GM18508 (cell line): ENCODE measurements at regions not wholly inside any gene's neighbourhood (a gene's known extent, or its start where the extent isn't known, plus 50 kb on each side); places are given as distances from the start of the nearest gene placed in this dataset.
"Not testable (repeated sequence)": the region's sequence is repeated elsewhere in the genome, so short reads cannot be mapped to it uniquely, and the experiment has no call there.

ENCODE experiments used
- ATAC-seq: cut with Tn5 transposase; IDR thresholded peaks from one replicate; pipeline ENCODE4 v1.9.1; 2021; ENCODE audit warnings: moderate number of reproducible peaks; ENCODE audit not compliant: insufficient read depth, unreplicated experiment

DNA sequence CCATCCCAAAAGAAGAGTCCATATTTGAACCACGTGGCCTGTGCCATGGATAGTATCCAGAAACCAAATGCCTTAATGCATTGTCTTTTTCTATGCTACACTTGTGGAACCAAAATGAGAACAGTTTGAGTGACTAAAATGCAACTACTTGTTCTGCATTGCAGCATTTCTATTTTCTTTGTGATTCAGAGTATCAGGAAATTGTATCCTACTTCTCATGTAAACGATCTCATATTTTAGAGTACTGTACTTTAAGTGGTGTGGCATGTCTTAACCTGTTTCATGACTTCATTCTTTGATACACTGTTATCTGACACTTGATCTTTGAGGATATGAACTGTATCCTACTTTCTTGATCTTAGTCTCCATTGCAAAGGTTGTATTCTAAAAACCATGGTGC lies 167.2 kb upstream of the WDR1 start:
- no peak for ATAC-seq

GRCh38 chr4:10281996-10282395 lies 165.4 kb upstream of the WDR1 start:
- ATAC-seq = no peak

DNA sequence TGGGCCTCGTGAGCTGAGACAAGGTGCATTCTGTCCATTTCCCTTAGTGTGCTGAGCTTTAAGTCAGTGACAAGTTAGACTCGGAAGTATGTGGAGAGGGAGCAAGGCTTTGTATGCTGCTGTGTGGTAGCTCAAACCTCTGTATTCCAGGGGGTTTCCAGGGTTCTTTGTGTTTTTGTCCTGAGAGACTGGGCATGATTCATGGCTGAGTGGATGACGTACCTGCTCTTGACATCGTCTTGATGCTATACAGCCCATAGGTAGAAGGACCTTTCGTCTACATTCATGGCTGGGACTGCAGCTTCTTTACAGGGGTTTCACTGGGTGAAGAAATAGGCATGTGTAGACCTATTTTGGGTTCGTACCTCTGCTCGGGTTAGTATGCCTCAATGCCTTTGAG lies 162.7 kb upstream of the WDR1 start:
- ATAC-seq = no peak

DNA sequence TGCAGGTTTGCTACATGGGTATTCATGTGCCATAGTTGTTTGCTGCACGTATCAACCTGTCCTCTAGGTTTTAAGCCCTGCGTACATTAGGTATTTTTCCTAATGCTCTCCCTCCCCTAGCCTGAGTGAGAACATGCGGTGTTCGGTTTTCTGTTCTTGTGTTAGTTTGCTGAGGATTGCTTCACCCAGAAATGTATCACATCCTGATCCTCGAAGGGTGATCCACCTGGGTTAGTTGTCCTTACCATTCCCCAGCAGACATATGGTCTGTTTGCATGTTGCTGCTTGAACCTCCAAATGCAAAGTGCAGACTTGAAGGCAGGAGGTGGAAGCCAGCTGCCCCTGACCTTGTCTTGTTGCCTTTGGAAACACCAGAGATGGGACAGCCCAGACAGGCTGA lies 161.5 kb upstream of the WDR1 start:
- ATAC-seq = no peak

DNA sequence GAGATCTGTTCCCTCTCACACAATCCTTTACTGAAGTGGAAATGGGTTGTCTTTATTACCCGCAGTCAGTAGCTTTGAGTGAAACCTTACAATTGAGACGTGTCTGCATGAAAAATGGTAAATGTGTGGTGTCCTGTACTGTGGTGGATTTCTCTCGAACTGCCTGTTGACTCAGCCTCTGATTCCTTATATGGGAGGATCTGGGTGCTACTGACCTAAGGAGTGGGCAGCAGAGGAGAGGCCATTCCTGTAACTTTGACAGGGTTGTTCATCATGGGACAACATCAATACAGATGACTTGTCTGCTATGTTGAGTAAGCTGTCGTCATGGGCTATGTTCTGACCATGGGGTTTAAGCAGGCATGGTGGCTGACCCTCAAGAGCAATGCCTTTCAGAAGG lies 159.6 kb upstream of the WDR1 start:
- no peak for ATAC-seq

- ATAC-seq = no peak
Observed at GRCh38 chr4:10275696-10276095, 159.1 kb upstream of the WDR1 start.

DNA sequence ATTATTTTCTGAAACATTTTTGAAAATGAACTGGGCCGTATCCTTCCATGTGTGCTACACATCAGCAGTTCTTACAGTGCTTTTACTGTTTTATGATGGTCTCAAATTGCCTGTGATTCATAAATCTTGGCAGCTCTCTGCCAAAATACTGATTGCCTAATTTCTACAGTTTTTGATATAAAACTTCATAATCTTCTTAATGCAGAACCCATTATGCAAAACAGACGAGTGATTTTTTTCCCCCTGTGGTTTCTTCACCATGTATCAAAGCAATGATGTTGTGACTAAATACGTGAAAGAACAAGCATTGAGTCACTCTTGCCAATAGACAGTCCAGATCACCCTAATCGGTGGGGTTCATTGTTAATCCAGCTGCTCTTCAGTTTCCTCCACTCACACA lies 156.4 kb upstream of the WDR1 start:
- no peak for ATAC-seq

DNA sequence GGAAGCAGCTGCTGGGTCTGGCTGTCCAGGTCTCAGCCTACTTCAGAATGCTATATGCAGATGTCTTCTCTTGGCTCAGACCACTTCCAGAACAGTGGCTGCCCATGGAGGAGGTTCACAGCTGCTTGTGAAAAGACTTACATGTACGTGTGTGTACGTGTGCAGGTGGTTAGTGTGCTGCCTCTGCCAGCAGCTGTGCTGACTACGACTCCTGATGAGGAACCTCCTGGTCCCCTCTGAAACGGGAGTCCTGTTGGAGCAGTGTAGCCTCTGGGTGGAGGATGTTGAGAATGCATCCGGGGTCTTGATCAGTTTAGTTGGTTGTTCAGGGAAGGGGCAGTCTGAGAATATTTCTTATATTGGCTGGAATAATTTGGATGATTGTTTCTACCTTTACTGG lies 155.9 kb upstream of the WDR1 start:
- no peak for ATAC-seq

DNA sequence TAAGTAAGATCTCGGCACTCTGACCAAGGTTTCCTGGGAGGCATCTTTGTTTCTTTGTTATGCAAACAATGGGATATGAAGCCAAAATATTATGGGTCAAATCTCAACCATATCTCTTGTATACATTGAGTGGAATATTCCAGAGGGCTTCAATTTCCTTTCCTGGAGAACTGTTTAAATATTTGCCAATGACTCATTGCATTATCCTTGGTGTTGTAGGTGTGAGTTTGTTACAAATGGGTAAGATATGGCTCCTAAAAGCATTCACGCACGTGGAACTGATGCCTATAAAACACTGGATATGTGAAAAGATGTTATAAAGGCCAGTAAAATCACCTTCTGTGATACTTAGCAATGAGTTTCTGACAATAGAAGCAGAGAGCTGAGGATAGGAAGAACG lies 150.5 kb upstream of the WDR1 start:
- no peak for ATAC-seq

DNA sequence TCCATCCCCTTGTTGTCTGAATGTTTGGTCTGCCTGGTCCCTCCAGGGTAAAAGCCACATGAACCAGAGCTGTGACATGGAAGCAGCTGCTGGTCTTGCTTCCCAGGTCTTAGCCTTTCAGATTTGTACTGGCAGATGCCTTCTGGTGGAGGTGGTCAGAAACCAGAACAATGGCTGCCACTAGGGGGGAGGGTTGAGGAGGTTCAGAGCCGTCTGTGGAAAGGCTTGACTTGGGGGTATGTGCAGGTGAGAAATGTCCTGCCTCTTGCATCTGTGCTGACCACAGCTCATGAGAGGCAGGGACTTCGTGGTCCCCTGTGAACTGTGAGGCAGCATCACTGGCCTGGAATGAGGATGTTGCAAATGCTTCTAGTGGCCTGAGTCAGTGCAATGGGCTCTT lies 144.2 kb upstream of the WDR1 start:
- no peak for ATAC-seq

GRCh38 chr4:10259976-10260375 lies 143.4 kb upstream of the WDR1 start:
- ATAC-seq = no peak

- no peak for ATAC-seq
Observed at GRCh38 chr4:10256203-10256602, 139.6 kb upstream of the WDR1 start.

DNA sequence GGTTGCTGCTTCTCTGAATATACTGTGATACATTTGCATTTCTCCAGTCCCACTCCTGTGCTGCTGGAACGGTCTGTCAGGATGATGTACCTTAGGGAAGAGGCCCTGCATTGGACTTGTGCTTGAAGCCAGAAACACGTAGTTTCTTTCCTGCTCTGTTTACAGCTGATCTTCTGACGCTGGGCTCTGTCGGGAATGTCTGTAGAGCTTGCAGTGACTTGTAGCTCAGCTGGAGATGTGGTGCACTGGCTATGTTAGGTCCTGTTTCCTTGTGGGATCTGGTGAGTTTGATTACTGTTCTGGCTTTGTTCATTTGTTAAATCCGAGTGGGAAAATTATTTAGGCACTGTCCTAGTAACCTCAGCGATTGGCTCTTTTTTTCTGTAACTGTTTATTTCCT lies 137.2 kb upstream of the WDR1 start:
- ATAC-seq = no peak

- ATAC-seq = no peak
Observed at GRCh38 chr4:10245751-10246150, 129.2 kb upstream of the WDR1 start.

GRCh38 chr4:10243856-10244255 lies 127.3 kb upstream of the WDR1 start:
- ATAC-seq = no peak

GRCh38 chr4:10240691-10241090 lies 124.1 kb upstream of the WDR1 start:
- no peak for ATAC-seq

- ATAC-seq = no peak
Observed at GRCh38 chr4:10239982-10240654, 123.5 kb upstream of the WDR1 start.

- ATAC-seq = no peak
Observed at GRCh38 chr4:10237131-10237530, 120.5 kb upstream of the WDR1 start.

DNA sequence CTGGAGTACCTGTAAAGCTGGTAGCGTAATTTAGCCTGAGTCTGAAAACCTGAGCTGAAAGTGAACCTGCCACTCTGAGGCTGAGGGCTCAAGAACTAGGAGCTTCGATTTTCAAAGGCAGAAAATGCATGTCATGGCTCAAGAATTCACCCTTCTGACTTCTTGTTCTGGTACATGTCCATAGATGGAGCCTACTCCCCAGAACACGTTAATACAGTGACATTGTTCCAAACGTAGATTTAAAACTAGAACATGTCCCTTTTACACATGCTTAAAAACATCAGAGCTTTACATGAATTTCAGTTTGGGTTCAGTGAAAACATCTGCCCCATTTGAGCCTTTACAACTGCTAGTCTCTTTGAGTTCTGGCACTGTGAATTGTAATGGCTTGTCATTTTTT lies 115.5 kb upstream of the WDR1 start:
- ATAC-seq = no peak

GRCh38 chr4:10226756-10227155 lies 110.2 kb upstream of the WDR1 start:
- no peak for ATAC-seq

DNA sequence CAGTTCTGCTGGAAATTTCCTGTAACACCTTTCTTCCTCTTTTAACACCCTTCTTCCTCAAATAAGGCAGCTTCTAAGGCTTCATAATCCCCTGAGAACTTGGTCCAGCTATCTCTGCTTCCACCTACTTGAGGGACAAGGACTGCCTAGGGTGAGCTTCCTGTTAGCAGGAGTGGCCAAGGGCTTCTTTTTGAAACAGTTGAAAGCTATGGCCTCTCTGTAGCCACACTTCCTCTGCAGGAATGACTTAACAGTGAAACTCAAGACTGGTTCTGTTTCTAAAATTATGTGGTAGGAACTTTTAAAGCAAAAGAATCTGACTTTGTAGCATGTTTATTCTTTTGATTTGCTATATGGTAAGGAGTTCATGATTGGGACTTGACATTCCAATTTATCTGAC lies 108.5 kb upstream of the WDR1 start:
- no peak for ATAC-seq

- no peak for ATAC-seq
Observed at GRCh38 chr4:10223782-10224181, 107.2 kb upstream of the WDR1 start.

DNA sequence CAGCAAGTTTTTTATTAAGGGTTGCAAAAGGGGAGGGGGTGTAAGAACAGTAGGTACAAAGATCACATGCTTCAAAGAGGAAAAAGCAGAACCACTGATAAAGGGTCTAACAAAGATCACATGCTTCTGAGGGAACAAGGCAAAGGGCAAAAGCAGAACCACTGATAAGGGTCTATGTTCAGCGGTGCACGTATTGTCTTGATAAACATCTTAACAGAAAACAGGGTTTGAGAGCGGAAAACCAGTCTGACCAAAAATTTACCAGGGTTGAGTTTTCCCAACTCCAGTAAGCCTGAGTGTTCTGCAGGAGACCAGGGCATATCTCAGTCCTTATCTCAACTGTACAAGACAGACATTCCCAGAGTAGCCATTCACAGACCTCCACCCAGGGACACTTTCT lies 96.9 kb upstream of the WDR1 start:
- ATAC-seq = not testable (repeated sequence)
